ENCODE measurements at regions not wholly inside any gene's neighbourhood (a gene's known extent, or its start where the extent isn't known, plus 50 kb on each side); places are given as distances from the start of the nearest gene placed in this dataset.

DNA sequence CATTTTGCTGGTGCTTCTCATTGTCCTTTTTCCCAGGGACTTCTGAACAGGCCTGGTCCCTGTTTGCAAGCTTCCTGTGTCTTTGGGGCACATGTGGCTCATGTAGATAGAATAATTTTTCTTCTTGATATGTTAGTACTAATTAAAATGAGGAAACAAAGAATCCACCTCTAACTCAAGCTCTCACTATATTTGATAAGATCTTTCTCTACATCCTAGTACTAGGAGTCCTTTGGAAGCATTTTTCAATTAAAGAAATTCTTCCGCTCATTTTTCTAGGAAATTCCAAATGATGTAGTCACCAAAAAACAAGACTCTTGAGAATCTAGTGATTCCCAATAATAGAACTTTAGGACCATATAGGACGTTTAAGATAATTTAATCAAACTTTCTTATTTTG, 165.3 kb downstream of the SEC61B start:
- Mint-ChIP-seq H3K27ac (no peak overlapping the region), H3K4me1 (ENCODE audit: low read depth) (no peaks in the 10 kb centered on the region), H3K4me3 (no peak overlapping the region), H3K27me3 (peaks cover 5% of the 10 kb centered on the region), H3K36me3 (ENCODE audit: low read depth) (no peaks in the 10 kb centered on the region), H3K9me3 (no peaks in the 10 kb centered on the region)
- DNase-seq, result no peak

DNA sequence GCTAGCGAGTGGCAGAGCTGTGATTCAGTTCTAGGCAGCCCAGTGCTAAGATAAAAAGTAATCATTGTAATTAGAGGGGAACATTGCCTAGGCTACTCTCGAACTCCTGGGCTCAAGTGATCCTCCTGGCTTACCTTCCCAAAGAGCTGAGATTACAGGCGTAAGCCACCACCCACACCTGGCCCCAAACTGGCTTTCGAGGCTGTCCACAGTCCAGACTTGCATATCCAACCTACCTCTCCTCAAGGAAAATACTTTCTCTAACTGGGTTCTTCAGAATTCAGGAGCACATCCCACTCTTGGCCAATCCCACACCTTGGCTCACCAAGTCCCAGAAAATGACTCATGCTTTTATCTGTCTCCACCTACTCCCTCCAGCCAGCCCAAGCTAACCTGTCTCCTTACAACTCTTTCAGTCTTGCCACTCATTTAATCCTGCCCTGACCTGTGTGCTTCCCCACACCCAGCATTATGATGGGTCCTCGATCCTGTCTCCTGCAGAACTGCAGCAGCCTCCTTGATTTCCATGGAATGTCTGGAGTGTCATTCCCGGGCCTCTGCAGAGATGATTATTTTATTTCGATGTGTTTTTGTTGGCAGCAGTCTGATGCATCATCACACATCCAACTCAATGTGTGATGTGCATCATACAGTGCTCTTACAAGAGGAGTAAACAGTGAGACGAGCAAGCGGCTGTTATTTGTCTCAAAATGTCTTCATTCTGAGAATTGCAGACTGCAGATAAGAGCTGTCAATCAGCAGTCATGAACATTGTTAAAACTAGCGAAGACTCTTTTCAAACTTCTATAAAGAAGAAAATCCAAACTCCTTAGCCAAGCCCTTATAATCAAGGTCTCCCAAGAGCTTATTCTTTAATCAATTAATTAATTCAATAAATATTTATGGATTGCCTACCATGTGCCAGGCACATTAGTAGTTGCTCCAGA, 167.3 kb downstream of the SEC61B start:
- Mint-ChIP-seq H3K27me3 (peaks cover 3% of the 10 kb centered on the region), H3K27ac (no peak overlapping the region), H3K4me1 (ENCODE audit: low read depth) (no peaks in the 10 kb centered on the region), H3K9me3 (no peaks in the 10 kb centered on the region), H3K4me3 (no peak overlapping the region), H3K36me3 (ENCODE audit: low read depth) (no peaks in the 10 kb centered on the region)
- DNase-seq, result no peak

DNA sequence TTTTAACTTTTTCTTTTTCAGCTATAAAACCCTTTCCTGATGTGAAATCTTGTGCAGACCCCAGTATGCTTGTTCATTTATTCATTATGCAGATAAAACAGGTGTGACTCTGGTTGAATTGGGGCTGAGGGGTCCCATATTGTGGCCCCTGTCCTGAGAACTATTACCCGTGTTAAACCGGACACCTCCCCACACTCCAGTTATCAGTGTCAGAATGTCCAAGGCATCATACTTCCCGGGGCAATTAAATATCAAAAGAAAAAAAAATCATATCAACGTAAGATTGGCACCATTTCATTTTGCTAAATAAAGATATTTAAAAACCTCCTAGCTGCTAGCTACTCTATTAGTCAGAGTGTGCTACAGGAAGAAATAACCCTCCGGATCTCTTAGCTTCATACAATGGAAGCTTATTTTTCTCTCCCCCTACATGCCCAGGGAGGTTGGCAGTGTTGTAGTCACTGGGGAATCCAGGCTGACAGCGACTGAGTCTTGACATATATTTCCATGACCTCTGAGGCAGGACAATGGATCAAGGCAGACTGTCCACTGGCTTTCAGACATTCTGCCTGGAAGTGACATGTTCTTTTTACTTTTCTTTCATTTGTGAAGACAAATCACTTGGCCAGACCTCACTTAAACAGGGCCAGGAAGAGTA, 170.0 kb downstream of the SEC61B start:
- no peak for DNase-seq
- no peaks in the 10 kb centered on the region for H3K27me3 Mint-ChIP-seq
- H3K27ac Mint-ChIP-seq, result no peak overlapping the region
- no peaks in the 10 kb centered on the region for H3K9me3 Mint-ChIP-seq
- H3K36me3 Mint-ChIP-seq (ENCODE audit: low read depth), result no peaks in the 10 kb centered on the region
- H3K4me3 Mint-ChIP-seq, result no peak overlapping the region
- no peaks in the 10 kb centered on the region for H3K4me1 Mint-ChIP-seq (ENCODE audit: low read depth)

DNA sequence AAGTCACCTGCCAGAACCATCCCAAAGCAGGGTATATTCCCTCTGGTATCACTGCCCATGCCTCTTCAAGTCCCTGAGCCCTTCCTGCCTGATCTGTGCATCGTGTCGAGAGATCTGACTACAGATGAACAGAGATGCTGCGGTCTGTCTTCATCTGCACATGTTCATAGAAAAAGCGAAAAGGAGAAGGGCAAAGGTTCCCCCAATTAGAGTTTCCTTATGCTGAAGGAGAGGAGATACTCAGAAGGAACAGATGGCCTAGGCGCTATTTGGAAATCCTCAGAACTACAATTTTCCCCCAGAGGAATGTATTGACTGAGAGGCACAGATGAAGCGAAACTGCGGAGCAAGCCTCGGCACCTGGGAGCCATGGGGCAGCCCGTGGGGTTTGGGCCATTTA, 170.9 kb downstream of the SEC61B start:
- no peak overlapping the region for H3K4me3 Mint-ChIP-seq
- DNase-seq, result no peak
- H3K27me3 Mint-ChIP-seq, result no peaks in the 10 kb centered on the region
- H3K27ac Mint-ChIP-seq, result no peak overlapping the region
- H3K4me1 Mint-ChIP-seq (ENCODE audit: low read depth), result no peaks in the 10 kb centered on the region
- no peaks in the 10 kb centered on the region for H3K9me3 Mint-ChIP-seq
- no peaks in the 10 kb centered on the region for H3K36me3 Mint-ChIP-seq (ENCODE audit: low read depth)

DNA sequence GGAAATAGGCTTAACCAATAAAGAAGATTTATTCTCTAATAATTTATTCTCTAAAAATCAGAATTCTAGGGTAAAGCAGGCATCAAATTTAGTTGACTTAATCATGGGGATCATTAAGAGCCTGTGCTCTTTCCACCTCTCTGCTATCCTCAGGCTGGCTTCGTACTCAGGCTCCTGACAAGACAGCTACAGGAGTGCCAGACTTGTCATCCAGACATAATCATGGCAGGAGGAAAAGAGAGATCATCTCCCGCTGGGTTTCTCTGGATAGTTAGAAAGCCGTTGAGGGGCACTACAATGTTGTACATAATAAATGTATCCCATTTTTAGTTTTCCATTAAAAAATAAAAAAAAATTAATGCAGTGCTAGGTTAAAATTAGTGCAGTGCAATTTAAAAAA, 171.9 kb downstream of the SEC61B start:
- H3K27ac Mint-ChIP-seq, result no peak overlapping the region
- H3K4me3 Mint-ChIP-seq, result no peak overlapping the region
- H3K9me3 Mint-ChIP-seq, result no peaks in the 10 kb centered on the region
- H3K4me1 Mint-ChIP-seq (ENCODE audit: low read depth), result no peaks in the 10 kb centered on the region
- H3K36me3 Mint-ChIP-seq (ENCODE audit: low read depth), result no peaks in the 10 kb centered on the region
- no peak for DNase-seq
- H3K27me3 Mint-ChIP-seq, result no peaks in the 10 kb centered on the region

DNA sequence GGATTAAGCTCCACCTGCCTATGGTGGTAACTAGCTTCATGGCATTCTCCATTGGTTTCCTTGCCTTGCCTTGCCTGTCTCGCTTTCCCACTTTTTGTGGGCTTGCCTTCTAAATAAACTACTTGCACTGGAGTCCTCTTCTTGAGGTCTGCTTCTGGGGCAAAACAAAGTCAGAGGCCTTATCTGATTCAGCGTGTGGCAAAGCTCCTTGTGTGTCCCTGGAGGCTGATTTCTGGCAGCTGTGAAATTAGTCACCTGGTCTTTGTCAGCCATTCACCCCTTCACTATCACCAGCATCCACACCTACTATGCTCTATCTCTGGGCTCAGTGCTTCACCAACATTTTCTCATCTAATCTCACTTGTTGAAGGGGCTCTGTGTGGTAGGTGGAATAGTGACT, 176.2 kb downstream of the SEC61B start:
- no peaks in the 10 kb centered on the region for H3K9me3 Mint-ChIP-seq
- no peaks in the 10 kb centered on the region for H3K4me1 Mint-ChIP-seq (ENCODE audit: low read depth)
- no peak for DNase-seq
- no peaks in the 10 kb centered on the region for H3K36me3 Mint-ChIP-seq (ENCODE audit: low read depth)
- peaks cover 3% of the 10 kb centered on the region for H3K27me3 Mint-ChIP-seq
- no peak overlapping the region for H3K4me3 Mint-ChIP-seq
- H3K27ac Mint-ChIP-seq, result no peak overlapping the region

DNA sequence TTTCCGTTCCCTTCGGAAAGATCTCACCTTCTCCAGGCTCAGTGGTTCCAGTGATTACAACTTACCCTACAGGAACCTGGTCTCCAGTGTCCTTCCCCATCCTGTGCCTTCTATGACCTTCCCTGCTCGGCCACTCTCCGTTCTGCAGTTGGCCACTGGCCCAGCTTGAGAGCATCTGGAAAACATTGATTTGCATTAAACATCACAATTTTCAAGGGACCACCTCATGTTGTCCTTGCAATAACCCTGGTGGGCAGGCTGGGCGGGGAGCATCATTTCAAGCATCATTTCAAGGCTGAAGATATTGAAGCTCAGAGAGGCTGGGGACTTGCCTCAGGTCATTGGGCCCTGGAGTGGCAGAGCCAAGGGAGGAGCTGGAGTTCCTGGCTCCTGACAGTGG, 177.4 kb downstream of the SEC61B start:
- Mint-ChIP-seq H3K4me1 (ENCODE audit: low read depth) (no peaks in the 10 kb centered on the region), H3K4me3 (no peak overlapping the region), H3K27ac (no peak overlapping the region), H3K9me3 (no peaks in the 10 kb centered on the region), H3K36me3 (ENCODE audit: low read depth) (no peaks in the 10 kb centered on the region), H3K27me3 (peaks cover 3% of the 10 kb centered on the region)
- no peak for DNase-seq

DNA sequence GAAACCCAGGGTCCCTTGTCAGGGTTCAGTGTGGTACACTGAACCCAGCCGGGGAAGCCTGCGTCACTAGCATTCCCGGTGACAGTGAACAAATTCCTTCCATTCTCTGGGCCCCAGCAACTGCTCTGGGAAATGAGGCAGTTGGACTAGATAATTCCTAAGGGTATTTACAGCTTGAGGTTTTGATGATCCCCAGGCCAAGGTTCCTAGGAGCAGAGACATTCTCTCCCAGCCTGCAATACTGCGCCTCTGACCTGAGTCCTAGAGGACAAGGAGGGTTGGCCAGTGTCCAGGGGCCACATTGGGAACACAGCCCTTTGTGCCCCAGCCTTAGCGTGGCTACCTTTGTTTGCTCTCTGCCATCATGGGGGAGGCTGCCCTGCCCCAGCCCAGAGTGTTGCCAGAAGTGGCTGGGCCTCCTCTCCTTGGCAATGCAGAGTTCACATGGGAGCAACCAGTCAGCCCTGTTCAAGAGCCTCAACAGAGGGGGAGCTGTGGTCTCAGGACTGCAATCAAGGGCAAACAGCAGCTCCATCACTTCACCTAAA, 178.2 kb downstream of the SEC61B start:
- H3K36me3 Mint-ChIP-seq (ENCODE audit: low read depth), result no peaks in the 10 kb centered on the region
- H3K27me3 Mint-ChIP-seq, result peaks cover 3% of the 10 kb centered on the region
- DNase-seq, result no peak
- H3K9me3 Mint-ChIP-seq, result no peaks in the 10 kb centered on the region
- H3K27ac Mint-ChIP-seq, result no peak overlapping the region
- H3K4me1 Mint-ChIP-seq (ENCODE audit: low read depth), result no peaks in the 10 kb centered on the region
- no peak overlapping the region for H3K4me3 Mint-ChIP-seq

DNA sequence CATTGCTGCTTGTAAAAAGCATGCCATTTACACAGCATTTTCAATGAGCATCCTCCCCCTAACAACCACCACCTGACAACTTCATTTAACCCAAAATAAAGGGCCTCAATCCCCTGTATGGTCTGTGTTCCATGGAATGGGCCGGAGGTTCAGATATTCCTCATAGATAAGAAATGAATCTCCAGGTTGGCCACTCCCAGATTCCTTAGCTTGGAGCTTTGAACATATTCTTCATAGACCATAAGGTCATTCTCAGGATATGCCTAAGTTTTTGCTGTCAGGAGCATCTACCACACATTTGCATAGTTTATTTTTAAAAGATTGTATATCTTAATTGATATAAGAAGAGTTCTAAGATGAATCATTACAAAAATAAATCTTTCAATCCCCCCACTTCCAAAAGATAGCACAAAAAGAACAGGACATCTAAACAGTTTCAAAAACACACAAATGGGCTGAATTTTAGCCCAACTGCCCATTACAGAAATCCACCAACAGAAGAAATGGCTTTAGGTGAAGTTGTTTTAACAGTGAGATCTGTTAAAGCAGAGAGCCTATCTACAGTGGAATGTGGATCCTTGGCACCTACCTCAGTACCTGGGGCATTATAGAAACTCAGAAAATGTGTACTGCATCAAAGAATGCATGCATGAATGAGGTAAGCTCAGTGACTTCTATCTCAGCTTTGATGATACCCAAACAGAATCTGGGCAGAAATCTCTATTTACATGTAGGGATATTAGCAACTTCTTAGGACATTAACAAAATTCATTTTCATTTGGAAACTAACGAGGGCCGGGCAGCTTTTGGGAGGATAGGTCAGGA, 179.8 kb downstream of the SEC61B start:
- peaks cover 5% of the 10 kb centered on the region for H3K27me3 Mint-ChIP-seq
- H3K36me3 Mint-ChIP-seq (ENCODE audit: low read depth), result no peaks in the 10 kb centered on the region
- H3K9me3 Mint-ChIP-seq, result no peaks in the 10 kb centered on the region
- no peak overlapping the region for H3K27ac Mint-ChIP-seq
- no peak for DNase-seq
- no peak overlapping the region for H3K4me3 Mint-ChIP-seq
- no peaks in the 10 kb centered on the region for H3K4me1 Mint-ChIP-seq (ENCODE audit: low read depth)

DNA sequence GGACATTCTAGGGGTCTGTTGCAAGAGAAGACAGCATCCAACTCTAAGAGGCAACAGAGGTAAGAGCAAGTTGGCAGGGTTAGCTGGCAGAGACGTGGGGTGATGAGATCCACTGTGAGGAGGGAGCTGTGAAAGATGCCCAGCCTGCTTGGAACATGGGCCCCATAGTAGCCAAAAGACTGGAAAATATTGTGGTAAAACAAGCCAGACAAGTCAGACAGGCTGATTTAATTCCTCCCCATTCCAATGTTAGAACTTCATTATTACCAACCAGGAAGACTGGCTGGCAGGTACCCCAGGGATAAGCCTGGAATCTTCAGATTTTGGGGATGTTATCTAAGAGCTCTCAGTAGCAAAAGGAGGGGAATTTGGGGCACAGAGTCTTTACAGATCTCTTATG, 181.3 kb downstream of the SEC61B start:
- no peak for DNase-seq
- H3K27me3 Mint-ChIP-seq, result peaks cover 11% of the 10 kb centered on the region
- H3K27ac Mint-ChIP-seq, result no peak overlapping the region

DNA sequence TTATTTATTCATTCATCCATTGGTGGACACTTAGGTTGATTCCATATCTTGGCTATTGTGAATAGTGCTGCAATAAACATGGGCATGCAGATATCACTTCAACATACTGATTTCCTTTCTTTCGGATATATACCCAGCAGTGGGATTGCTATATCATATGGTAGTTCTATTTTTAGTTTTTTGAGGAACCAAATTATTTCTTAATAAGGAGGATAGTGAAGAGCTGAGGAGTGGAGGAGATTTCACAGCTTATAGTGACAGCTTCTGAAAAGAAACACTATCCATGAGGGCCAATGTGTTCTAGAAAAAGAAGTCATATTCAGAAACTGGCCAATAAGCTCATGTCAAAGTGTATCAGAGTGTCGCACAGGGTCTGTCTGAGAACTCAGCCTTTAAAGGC, 183.3 kb downstream of the SEC61B start:
- Mint-ChIP-seq H3K4me3 (no peak overlapping the region), H3K27ac (no peak overlapping the region), H3K9me3 (no peaks in the 10 kb centered on the region), H3K36me3 (ENCODE audit: low read depth) (no peaks in the 10 kb centered on the region), H3K4me1 (ENCODE audit: low read depth) (no peaks in the 10 kb centered on the region), H3K27me3 (peaks cover 12% of the 10 kb centered on the region)
- DNase-seq, result no peak

More for the DNA sequence above, 181.3 kb downstream of the SEC61B start:
- H3K36me3 Mint-ChIP-seq (ENCODE audit: low read depth), result no peaks in the 10 kb centered on the region
- H3K9me3 Mint-ChIP-seq, result no peaks in the 10 kb centered on the region
- H3K4me1 Mint-ChIP-seq (ENCODE audit: low read depth), result no peaks in the 10 kb centered on the region
- H3K4me3 Mint-ChIP-seq, result no peak overlapping the region

DNA sequence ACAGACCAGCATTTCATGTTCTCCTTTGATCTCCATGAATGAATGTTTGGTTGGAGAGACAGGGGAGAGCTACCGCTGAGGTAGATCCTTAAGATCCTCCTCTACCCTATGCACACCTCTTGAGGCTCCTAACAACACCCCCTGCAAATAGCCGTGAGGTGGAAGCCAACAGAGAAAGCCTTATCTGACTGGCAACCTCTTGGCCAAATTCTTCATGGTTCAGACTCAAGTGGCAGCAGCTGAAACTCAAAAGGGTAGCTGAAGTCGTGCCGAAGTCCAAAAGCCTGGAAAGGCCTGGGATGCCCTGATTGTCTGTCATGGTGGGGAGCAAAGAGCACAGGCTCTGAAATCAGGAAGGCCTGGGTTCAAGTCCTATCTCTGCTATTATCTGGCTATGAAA, 184.9 kb downstream of the SEC61B start:
- no peak overlapping the region for H3K27ac Mint-ChIP-seq
- no peaks in the 10 kb centered on the region for H3K9me3 Mint-ChIP-seq
- peaks cover 10% of the 10 kb centered on the region for H3K27me3 Mint-ChIP-seq
- H3K4me3 Mint-ChIP-seq, result no peak overlapping the region
- H3K4me1 Mint-ChIP-seq (ENCODE audit: low read depth), result no peaks in the 10 kb centered on the region
- no peak for DNase-seq
- H3K36me3 Mint-ChIP-seq (ENCODE audit: low read depth), result no peaks in the 10 kb centered on the region

DNA sequence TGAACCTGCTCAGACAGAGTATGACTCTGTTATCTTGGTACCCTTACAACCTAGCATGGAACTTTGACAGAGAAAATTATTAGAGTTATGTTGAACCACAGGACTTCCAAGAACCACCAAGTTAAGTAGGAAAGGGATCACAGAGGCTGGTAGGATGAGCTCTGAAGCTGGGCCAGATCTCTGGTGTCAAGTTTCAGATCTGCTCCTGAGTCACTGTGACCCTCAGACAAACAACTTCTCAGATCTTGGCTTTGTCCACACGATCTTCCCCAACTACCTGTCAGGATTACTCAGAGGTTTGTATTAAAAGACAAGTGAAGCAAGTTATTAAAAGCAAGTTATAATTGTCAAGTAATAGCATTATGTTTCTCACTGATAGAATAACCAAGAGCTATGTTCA, 189.0 kb downstream of the SEC61B start:
- no peaks in the 10 kb centered on the region for H3K9me3 Mint-ChIP-seq
- H3K27me3 Mint-ChIP-seq, result peaks cover 13% of the 10 kb centered on the region
- no peak overlapping the region for H3K27ac Mint-ChIP-seq
- no peak overlapping the region for H3K4me3 Mint-ChIP-seq
- no peak for DNase-seq
- H3K36me3 Mint-ChIP-seq (ENCODE audit: low read depth), result no peaks in the 10 kb centered on the region
- H3K4me1 Mint-ChIP-seq (ENCODE audit: low read depth), result peaks cover 3% of the 10 kb centered on the region

DNA sequence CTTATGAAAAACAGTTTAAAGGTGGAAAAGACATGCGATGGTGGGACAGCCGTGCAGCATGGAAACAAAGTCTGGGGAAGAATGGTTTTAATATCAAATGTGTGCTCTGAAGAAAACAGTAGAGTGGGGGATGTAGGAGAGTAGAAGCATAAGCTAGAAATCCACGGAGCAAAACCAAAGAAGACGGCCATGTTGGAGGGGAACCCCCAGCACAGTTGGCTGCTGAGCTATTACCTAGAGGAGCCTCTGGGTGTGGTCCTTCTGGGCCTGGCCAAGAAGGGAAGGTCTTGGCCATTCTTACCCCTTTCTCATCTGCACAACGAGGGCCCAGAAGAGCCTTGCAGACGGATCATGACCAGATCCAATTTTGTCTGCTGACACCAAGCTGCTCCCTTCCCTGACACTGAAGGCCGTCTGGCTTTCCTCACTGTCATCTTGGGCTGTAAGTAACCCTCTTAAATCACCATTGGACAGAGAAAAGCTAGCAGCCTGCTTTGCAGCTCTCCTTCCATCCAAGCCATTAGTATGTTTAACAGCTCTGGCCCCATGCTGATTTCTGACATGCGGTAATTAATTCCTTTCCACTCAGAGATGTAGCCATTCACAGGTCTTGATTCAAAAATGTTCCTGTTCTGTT, 189.5 kb downstream of the SEC61B start:
- peaks cover 10% of the 10 kb centered on the region for H3K27me3 Mint-ChIP-seq
- no peaks in the 10 kb centered on the region for H3K9me3 Mint-ChIP-seq
- peaks cover 5% of the 10 kb centered on the region for H3K4me1 Mint-ChIP-seq (ENCODE audit: low read depth)
- no peak overlapping the region for H3K27ac Mint-ChIP-seq
- no peaks in the 10 kb centered on the region for H3K36me3 Mint-ChIP-seq (ENCODE audit: low read depth)
- no peak overlapping the region for H3K4me3 Mint-ChIP-seq
- DNase-seq, result no peak
